Loucy (cell line): ENCODE measurements at regions not wholly inside any gene's neighbourhood (a gene's known extent, or its start where the extent isn't known, plus 50 kb on each side); places are given as distances from the start of the nearest gene placed in this dataset.

Experiments
- H2AFZ ChIP-seq: fragments of 200-600 bp; sonication (generic); 2 replicates; pipeline ENCODE4 v1.6.0; 2016; ENCODE audit warnings: antibody characterized with exemption, mild to moderate bottlenecking, low read length, moderate library complexity
- H3F3A ChIP-seq: fragments of 200-600 bp; 2 replicates; pipeline ENCODE4 v1.6.0; 2016; ENCODE audit warnings: antibody characterized with exemption, low read depth, mild to moderate bottlenecking
- H3K27me3 ChIP-seq: fragments of 200-600 bp; sonication (generic); 2 replicates; pipeline ENCODE4 v1.6.1; 2014; ENCODE audit warnings: low read length, mild to moderate bottlenecking; ENCODE audit not compliant: insufficient read depth, poor library complexity, severe bottlenecking
- H3K36me3 ChIP-seq: fragments of 200-600 bp; sonication (generic); 2 replicates; pipeline ENCODE4 v1.6.1; 2016; ENCODE audit warnings: low read length; ENCODE audit not compliant: insufficient read depth
- H3K4me1 ChIP-seq: fragments of 200-600 bp; sonication (generic); 2 replicates; pipeline ENCODE4 v1.5.1; 2014; ENCODE audit warnings: low read length, mild to moderate bottlenecking; ENCODE audit not compliant: insufficient read depth, poor library complexity, severe bottlenecking
- H3K4me2 ChIP-seq: fragments of 200-600 bp; sonication (generic); 2 replicates; pipeline ENCODE4 v1.6.0; 2014; ENCODE audit warnings: antibody characterized with exemption, low read length, low read depth, mild to moderate bottlenecking; ENCODE audit not compliant: poor library complexity, severe bottlenecking
- H3K4me3 ChIP-seq: fragments of 200-600 bp; sonication (generic); 2 replicates; pipeline ENCODE4 v1.5.1; 2014; ENCODE audit warnings: low read length, mild to moderate bottlenecking, mixed read lengths; ENCODE audit not compliant: poor library complexity, severe bottlenecking
- H3K79me2 ChIP-seq: fragments of 200-600 bp; sonication (generic); 2 replicates; pipeline ENCODE4 v1.6.1; 2014; ENCODE audit warnings: low read length; ENCODE audit not compliant: insufficient read depth
- H3K9ac ChIP-seq: fragments of 200-600 bp; sonication (generic); 2 replicates; pipeline ENCODE4 v1.6.0; 2014; ENCODE audit warnings: mild to moderate bottlenecking, low read depth, low read length, moderate library complexity; ENCODE audit not compliant: poor library complexity, severe bottlenecking
- H3K9me2 ChIP-seq: fragments of 200-600 bp; sonication (generic); replicated peaks from 2 replicates; pipeline ENCODE4 v1.6.1; 2016; ENCODE audit warnings: low read depth, low read length, mixed read lengths
- H3K9me3 ChIP-seq: fragments of 200-600 bp; sonication (generic); 2 replicates; pipeline ENCODE4 v1.6.1; 2014; ENCODE audit warnings: mild to moderate bottlenecking, antibody characterized with exemption, low read length, low read depth; ENCODE audit not compliant: insufficient read depth
- H4K20me1 ChIP-seq: fragments of 200-600 bp; sonication (generic); 2 replicates; pipeline ENCODE4 v1.6.0; 2014; ENCODE audit warnings: antibody characterized with exemption, low read length, mild to moderate bottlenecking; ENCODE audit not compliant: insufficient read depth, poor library complexity, severe bottlenecking
- EZH2phosphoT487 ChIP-seq: fragments of 200-600 bp; IDR thresholded peaks from 2 replicates; pipeline ENCODE4 v1.6.1; 2018; ENCODE audit warnings: antibody characterized with exemption, mild to moderate bottlenecking, moderate library complexity, borderline replicate concordance
- TF ChIP-seq, protein P1 (sequence below): fragments of 200-600 bp; sonication (generic); conservative IDR thresholded peaks from 2 replicates; pipeline ENCODE4 v1.5.1; 2014; ENCODE audit warnings: mild to moderate bottlenecking, antibody characterized with exemption, low read length

DNA sequence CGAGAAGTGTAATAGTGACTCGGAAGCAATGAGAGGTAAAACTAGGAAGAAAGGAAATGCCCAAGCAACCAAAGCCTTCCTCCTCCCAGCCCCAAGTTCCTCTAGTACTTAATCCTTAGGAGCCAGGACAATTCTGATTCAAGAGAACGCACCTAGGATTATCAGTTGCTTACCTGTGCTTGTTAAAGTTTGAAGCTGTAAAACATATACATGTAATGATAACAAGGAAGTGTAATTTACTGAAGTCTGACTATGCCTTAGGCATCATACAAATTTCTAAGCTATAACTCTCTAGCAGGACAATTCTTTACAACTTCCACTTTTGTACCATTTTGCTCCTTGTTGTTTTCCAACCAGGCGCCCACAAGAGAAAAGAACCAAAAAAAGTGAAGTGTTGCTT, 92.8 kb upstream of the OSBPL8 start:
- Histone ChIP-seq H3K4me2 (no peak overlapping the region), H3K4me1 (no peaks in the 10 kb centered on the region), H3K79me2 (no peaks in the 10 kb centered on the region), H3K9ac (no peak overlapping the region), H3F3A (no peaks in the 10 kb centered on the region), H3K9me2 (no peaks in the 10 kb centered on the region), H2AFZ (no peak overlapping the region), H4K20me1 (no peaks in the 10 kb centered on the region), H3K27me3 (no peaks in the 10 kb centered on the region), H3K9me3 (no peaks in the 10 kb centered on the region), H3K4me3 (no peak overlapping the region), H3K36me3 (no peaks in the 10 kb centered on the region)
- no peak for TF ChIP-seq EZH2phosphoT487
- TF ChIP-seq, protein P1, sequence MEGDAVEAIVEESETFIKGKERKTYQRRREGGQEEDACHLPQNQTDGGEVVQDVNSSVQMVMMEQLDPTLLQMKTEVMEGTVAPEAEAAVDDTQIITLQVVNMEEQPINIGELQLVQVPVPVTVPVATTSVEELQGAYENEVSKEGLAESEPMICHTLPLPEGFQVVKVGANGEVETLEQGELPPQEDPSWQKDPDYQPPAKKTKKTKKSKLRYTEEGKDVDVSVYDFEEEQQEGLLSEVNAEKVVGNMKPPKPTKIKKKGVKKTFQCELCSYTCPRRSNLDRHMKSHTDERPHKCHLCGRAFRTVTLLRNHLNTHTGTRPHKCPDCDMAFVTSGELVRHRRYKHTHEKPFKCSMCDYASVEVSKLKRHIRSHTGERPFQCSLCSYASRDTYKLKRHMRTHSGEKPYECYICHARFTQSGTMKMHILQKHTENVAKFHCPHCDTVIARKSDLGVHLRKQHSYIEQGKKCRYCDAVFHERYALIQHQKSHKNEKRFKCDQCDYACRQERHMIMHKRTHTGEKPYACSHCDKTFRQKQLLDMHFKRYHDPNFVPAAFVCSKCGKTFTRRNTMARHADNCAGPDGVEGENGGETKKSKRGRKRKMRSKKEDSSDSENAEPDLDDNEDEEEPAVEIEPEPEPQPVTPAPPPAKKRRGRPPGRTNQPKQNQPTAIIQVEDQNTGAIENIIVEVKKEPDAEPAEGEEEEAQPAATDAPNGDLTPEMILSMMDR: no peak

DNA sequence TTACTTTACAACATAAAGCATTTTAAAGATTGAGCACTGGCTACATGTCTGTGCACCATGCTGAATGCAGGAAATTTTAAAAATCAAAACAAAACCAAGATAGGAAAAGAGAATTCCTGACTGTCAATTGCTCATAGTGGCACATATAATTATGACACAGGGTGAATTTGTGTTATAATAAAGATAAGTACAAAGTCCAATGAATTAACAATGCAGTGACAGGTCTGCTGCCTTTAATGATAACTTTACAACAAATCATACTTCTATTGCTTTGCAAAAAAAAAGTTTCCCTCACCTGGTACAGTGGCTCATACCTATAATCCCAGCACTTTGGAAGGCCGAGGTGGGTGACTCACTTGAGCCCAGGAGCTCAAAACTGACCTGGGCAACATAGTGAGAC, 93.8 kb upstream of the OSBPL8 start:
- no peak overlapping the region for H3K4me3 ChIP-seq
- no peaks in the 10 kb centered on the region for H3K27me3 ChIP-seq
- no peaks in the 10 kb centered on the region for H3K9me2 ChIP-seq
- H3K36me3 ChIP-seq: no peaks in the 10 kb centered on the region
- H3K79me2 ChIP-seq: no peaks in the 10 kb centered on the region
- H2AFZ ChIP-seq: no peak overlapping the region
- no peaks in the 10 kb centered on the region for H3F3A ChIP-seq
- H3K9me3 ChIP-seq: no peaks in the 10 kb centered on the region
- no peak overlapping the region for H3K4me2 ChIP-seq
- no peaks in the 10 kb centered on the region for H4K20me1 ChIP-seq
- no peak for TF ChIP-seq EZH2phosphoT487
- H3K4me1 ChIP-seq: no peaks in the 10 kb centered on the region
- H3K9ac ChIP-seq: no peak overlapping the region

DNA sequence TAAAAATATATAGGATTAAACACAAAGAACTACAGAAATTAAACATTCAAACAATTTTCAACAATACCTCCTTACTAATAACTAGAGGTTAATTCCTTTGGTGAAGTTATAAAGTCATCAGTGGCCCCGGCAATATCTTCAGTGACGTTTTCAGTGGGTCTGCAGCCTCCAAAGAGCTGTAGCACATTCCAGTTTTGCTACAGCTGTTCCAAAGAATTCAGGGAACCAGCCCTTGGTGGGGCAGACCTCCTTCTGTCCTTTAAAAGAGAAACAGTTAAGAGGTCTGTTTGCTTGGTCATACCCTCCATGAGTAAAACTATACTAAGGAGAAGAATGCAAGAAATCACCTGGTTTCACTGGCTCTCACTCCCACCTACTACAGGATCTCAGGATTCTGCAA, 99.2 kb upstream of the ZDHHC17 start:
- Histone ChIP-seq H3F3A (no peaks in the 10 kb centered on the region), H3K4me1 (no peaks in the 10 kb centered on the region), H2AFZ (no peak overlapping the region), H3K9me2 (no peaks in the 10 kb centered on the region), H3K4me2 (no peak overlapping the region), H3K27me3 (no peaks in the 10 kb centered on the region), H3K79me2 (no peaks in the 10 kb centered on the region), H4K20me1 (no peaks in the 10 kb centered on the region), H3K36me3 (no peaks in the 10 kb centered on the region), H3K4me3 (no peak overlapping the region), H3K9me3 (no peaks in the 10 kb centered on the region), H3K9ac (no peak overlapping the region)
- TF ChIP-seq EZH2phosphoT487: no peak
- TF ChIP-seq, protein P1: no peak

DNA sequence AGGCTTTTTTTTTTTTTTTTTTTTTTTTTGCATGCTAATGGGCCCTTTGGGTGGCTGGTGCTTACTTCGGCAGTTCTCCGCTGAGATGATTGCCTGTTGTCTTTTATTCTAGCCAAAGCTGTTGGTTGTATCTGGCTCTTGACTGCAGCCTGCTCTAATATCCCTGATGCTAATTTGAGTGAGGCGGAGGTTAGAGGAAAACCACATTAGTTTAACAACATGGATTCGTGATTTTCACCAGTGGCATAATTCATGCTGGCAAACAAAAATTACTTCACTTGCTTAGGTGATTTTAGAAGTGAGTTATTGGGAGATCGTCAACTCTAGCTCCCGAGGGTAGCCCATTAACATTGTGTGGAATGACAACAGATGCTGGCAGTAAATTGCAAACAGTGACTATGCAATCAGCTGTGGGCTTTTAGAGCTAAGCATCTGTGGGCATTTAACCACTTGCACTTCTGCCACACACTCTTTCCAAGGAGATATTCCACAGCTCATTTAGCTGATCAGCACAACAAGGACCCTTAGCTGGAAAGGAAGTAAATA, 97.6 kb upstream of the ZDHHC17 start:
- no peaks in the 10 kb centered on the region for H3K4me1 ChIP-seq
- no peaks in the 10 kb centered on the region for H3F3A ChIP-seq
- H3K9ac ChIP-seq: no peak overlapping the region
- no peaks in the 10 kb centered on the region for H3K79me2 ChIP-seq
- no peaks in the 10 kb centered on the region for H3K9me3 ChIP-seq
- no peaks in the 10 kb centered on the region for H3K9me2 ChIP-seq
- no peaks in the 10 kb centered on the region for H4K20me1 ChIP-seq
- no peaks in the 10 kb centered on the region for H3K27me3 ChIP-seq
- TF ChIP-seq, protein P1: no peak
- no peak for TF ChIP-seq EZH2phosphoT487
- H3K4me2 ChIP-seq: no peak overlapping the region
- no peak overlapping the region for H3K4me3 ChIP-seq
- no peaks in the 10 kb centered on the region for H3K36me3 ChIP-seq
- H2AFZ ChIP-seq: no peak overlapping the region
